Cardiac muscle cell (in vitro differentiated cells and primary cell): ENCODE measurements at regions not wholly inside any gene's neighbourhood (a gene's known extent, or its start where the extent isn't known, plus 50 kb on each side); places are given as distances from the start of the nearest gene placed in this dataset.

Source experiments
- DNase-seq, 2 donors: peaks; one replicate each; pipeline versions ENCODE4 v3.0.0 to v3.0.0-alpha.2; 2010 to 2017; ENCODE audit warnings: low read depth in 1 of 2, low spot score in 1 of 2
- H3K27ac ChIP-seq: fragments of 200-600 bp; sonication (generic); 2 replicates; pipeline ENCODE4 v1.5.1; 2016
- H3K27me3 ChIP-seq: fragments of 200-600 bp; sonication (generic); 2 replicates; pipeline ENCODE4 v1.6.0; 2016; ENCODE audit warnings: control low read depth
- H3K36me3 ChIP-seq: fragments of 200-600 bp; sonication (generic); 2 replicates; pipeline ENCODE4 v1.5.1; 2016; ENCODE audit warnings: control low read depth
- H3K4me1 ChIP-seq: fragments of 200-600 bp; sonication (generic); 2 replicates; pipeline ENCODE4 v1.8.1; 2017; ENCODE audit warnings: low read depth, mild to moderate bottlenecking, mixed run types
- H3K4me3 ChIP-seq: fragments of 200-600 bp; sonication (generic); 2 replicates; pipeline ENCODE4 v1.5.1; 2016; ENCODE audit warnings: mild to moderate bottlenecking
- H3K9me3 ChIP-seq: fragments of 200-600 bp; sonication (generic); 2 replicates; pipeline ENCODE4 v1.5.1; 2017; ENCODE audit warnings: low read depth, mild to moderate bottlenecking, control low read depth
- TF ChIP-seq, protein P1 (sequence below): IDR thresholded peaks from 2 replicates; pipeline ENCODE4 v1.5.1; 2012; ENCODE audit warnings: low read depth, mild to moderate bottlenecking, low read length

DNA sequence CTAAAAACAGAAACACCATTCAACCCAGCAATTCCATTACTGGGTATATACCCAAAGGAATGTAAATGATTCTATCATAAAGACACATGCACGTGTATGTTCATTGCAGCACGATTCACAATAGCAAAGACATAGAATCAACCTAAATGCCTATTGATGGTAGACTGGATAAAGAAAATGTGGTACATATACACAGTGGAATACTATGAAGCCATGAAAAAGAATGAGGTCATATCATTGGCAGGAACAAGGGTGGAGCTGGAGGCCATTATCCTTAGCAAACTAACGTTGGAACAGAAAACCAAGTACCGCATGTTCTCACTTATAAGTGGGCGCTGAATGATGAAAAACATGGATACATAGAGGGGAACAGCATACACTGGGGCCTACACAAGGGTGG is 77.2 kb upstream of the MYOCD start:
- TF ChIP-seq, protein P1, sequence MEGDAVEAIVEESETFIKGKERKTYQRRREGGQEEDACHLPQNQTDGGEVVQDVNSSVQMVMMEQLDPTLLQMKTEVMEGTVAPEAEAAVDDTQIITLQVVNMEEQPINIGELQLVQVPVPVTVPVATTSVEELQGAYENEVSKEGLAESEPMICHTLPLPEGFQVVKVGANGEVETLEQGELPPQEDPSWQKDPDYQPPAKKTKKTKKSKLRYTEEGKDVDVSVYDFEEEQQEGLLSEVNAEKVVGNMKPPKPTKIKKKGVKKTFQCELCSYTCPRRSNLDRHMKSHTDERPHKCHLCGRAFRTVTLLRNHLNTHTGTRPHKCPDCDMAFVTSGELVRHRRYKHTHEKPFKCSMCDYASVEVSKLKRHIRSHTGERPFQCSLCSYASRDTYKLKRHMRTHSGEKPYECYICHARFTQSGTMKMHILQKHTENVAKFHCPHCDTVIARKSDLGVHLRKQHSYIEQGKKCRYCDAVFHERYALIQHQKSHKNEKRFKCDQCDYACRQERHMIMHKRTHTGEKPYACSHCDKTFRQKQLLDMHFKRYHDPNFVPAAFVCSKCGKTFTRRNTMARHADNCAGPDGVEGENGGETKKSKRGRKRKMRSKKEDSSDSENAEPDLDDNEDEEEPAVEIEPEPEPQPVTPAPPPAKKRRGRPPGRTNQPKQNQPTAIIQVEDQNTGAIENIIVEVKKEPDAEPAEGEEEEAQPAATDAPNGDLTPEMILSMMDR, result no peak
- Histone ChIP-seq H3K4me1 (peaks cover 21% of the 10 kb centered on the region), H3K27me3 (no peaks in the 10 kb centered on the region), H3K4me3 (no peak overlapping the region), H3K36me3 (no peaks in the 10 kb centered on the region), H3K9me3 (no peaks in the 10 kb centered on the region), H3K27ac (no peak overlapping the region)
- no peak for DNase-seq

DNA sequence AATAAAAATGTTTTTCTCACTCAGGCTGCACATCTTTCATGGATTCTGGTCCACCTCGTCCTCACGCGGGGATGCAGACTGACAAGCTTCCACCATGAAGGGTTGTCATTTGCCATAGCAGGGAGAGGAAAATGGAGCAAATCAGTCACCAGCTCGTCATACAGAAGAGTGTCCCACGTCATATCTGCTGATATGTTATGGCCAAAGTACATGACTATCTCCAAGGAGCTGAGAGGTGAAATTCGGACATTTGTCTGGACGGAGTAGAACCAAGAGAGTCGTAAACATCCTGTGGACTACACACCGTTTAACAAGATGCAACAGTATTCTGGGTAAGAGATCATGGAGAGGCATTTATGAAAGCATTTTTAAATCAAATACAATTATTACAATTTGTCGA is 75.3 kb upstream of the MYOCD start:
- Histone ChIP-seq H3K27me3 (no peaks in the 10 kb centered on the region), H3K27ac (no peak overlapping the region), H3K4me1 (peaks cover 8% of the 10 kb centered on the region), H3K4me3 (no peak overlapping the region), H3K9me3 (no peaks in the 10 kb centered on the region), H3K36me3 (no peaks in the 10 kb centered on the region)
- TF ChIP-seq, protein P1, result no peak
- no peak for DNase-seq

DNA sequence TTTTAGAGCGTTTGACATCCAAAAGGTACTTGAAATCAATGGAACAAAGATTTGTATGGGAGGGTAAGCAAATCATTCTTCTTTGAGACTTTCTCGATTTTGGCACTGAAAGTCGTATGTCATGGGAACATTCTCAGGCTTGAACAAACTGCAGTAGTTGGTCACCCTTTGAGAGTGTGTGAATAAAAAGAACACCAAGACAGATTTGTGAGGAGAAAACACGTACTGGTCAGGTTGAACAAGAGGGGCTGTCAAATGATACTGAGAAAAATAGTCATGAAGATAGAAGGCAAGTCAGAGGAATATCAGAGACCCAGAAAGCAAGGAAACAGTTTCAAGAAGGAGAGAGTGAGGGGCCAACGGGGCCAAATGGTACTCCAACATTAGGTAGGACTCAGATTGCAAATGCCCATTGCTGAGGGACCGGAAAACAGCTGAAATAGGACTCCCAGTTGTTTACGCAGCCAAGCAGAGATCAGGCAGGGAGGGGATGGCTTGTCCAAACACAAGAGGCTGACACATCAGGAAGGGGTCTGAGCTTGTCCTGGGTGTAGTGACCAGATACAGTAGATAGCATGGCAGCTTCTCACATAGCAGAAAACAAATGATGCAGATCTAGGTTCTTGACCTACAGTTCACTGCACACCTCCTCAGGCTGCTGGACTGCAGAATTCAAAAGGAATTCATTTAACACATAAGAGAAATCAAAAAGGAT is 74.5 kb upstream of the MYOCD start:
- Histone ChIP-seq H3K27ac (peak overlapping the region; percentile 7), H3K4me1 (peaks cover 8% of the 10 kb centered on the region), H3K36me3 (no peaks in the 10 kb centered on the region), H3K4me3 (no peak overlapping the region), H3K27me3 (no peaks in the 10 kb centered on the region), H3K9me3 (no peaks in the 10 kb centered on the region)
- TF ChIP-seq, protein P1, result no peak
- no peak for DNase-seq

DNA sequence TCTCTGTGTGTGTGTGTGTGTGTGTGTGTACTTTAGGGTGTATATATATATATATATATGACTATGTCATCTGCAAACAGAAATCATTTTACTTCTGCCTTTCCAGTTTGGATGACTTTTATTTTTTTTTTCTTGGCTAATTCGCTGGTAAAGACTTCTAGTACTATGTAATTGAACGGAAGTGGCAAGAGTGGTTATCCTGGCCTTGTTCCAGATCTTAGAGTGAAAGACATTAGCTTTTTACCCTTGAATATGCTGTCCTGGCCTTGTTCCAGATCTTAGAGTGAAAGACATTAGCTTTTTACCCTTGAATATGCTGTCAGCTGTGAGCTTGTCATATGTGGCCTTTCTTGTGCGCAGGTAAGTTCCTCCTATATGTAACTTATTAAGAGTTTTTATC is 72.7 kb upstream of the MYOCD start:
- H3K27me3 ChIP-seq, result no peaks in the 10 kb centered on the region
- DNase-seq, result no peak
- H3K4me3 ChIP-seq, result no peak overlapping the region
- H3K4me1 ChIP-seq, result peaks cover 8% of the 10 kb centered on the region
- TF ChIP-seq, protein P1, result no peak
- H3K36me3 ChIP-seq, result no peaks in the 10 kb centered on the region
- no peaks in the 10 kb centered on the region for H3K9me3 ChIP-seq
- H3K27ac ChIP-seq, result no peak overlapping the region

DNA sequence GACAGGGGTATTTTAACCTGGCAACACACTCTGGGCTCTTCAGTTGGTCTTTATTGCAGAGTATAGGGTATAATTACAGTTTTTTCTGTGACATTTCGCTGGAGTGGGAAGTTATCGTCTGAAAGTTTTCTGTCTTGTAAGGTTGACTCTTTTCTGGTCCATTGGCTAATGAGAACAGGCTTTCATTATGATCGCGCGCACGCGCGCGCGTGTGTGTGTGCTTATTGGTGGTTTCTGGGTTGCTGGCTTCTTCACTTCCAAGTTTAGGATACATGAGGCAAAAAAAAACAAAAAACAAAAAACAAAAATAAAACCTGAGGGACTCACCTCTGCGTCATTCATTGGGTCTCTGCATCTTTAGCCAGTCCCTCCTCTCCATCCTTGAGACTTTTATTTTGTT is 68.7 kb upstream of the MYOCD start:
- no peak for DNase-seq
- no peak overlapping the region for H3K4me3 ChIP-seq
- H3K9me3 ChIP-seq, result no peaks in the 10 kb centered on the region
- TF ChIP-seq, protein P1, result no peak
- H3K4me1 ChIP-seq, result peaks cover 12% of the 10 kb centered on the region
- no peaks in the 10 kb centered on the region for H3K27me3 ChIP-seq
- no peak overlapping the region for H3K27ac ChIP-seq
- H3K36me3 ChIP-seq, result no peaks in the 10 kb centered on the region

DNA sequence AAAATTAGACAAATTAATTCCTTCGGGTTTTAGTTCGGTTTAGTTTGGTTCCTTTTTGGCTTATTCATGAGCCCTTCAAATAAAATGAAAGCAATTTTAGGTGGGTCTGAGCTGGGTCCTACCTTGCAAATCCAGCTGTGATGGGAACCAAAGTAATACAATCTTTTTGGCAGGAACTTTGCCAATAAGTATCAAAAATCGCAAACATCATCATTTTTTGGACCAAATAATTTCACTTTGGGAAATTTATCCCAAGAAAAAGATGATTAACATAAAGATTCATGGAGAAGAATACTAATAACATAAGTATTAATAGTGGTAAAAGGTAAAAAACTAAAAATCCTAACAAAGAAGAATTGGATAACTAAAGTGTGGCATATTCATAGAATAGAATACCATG is 67.8 kb upstream of the MYOCD start:
- Histone ChIP-seq H3K9me3 (no peaks in the 10 kb centered on the region), H3K36me3 (no peaks in the 10 kb centered on the region), H3K4me3 (no peak overlapping the region), H3K4me1 (peaks cover 12% of the 10 kb centered on the region), H3K27me3 (no peaks in the 10 kb centered on the region), H3K27ac (no peak overlapping the region)
- no peak for DNase-seq
- TF ChIP-seq, protein P1, result no peak
